GM19397 (cell line): ENCODE measurements at regions not wholly inside any gene's neighbourhood (a gene's known extent, or its start where the extent isn't known, plus 50 kb on each side); places are given as distances from the start of the nearest gene placed in this dataset.
"Not testable (repeated sequence)": the region's sequence is repeated elsewhere in the genome, so short reads cannot be mapped to it uniquely, and the experiment has no call there.

Experiments
- ATAC-seq: cut with Tn5 transposase; IDR thresholded peaks from one replicate; pipeline ENCODE4 v1.9.1; 2021; ENCODE audit warnings: mild to moderate bottlenecking, moderate library complexity; ENCODE audit not compliant: unreplicated experiment

DNA sequence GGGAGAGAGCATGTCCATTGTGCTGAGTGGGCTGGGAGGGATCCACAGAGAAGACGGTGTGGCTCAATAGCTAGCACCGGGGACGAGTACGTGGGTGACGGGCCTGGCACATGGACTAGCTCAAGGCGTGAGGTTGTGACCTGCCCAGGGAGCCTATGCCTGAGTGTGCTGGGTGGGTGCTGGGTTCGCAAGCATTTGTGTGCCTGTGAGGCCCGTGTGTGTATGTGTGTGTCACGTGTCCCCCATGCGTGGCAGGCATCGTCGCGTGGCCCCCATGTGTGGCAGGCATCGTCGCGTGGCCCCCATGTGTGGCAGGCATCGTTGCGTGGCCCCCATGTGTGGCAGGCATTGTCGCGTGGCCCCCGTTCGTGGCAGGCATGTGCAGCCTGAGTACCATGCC, 109.2 kb downstream of the TMEM121 start:
- ATAC-seq = no peak

DNA sequence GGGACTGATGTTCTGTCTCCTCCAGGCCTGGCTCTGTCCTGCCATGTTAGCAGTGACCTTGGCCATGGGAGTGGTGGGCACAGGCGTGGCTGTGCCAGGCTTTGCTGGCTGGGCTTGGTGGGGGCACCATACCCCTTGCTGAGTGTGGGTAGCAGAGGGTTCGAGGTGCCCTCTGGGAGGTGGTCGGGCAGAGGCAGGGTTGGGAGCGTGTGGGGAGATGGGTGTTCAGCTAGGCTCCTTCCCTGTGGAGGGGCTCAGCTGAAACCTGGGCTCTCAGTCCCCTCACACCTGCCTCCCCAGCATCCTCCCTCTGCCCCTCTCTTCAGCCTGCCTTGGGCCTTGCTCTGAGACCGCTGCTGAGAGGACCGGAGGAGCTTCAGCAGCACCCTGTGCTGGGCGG, 109.6 kb downstream of the TMEM121 start:
- ATAC-seq = not testable (repeated sequence)

DNA sequence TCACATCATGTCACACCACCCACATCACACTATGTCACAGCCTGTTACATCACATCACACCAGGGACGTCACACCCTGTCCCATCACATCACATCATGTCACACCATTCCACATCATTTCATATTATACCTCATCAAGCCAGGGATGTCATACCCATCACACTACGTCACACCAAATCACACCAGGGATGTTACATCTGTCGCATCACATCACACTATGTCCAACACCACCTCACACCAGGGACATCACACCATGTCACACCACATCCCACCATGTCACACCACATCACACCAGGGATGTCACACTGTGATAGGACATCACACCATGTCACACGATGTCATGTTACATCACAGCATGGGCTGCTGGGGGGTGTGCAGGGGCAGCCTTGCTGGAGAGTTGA, 110.6 kb downstream of the TMEM121 start:
- no peak for ATAC-seq

DNA sequence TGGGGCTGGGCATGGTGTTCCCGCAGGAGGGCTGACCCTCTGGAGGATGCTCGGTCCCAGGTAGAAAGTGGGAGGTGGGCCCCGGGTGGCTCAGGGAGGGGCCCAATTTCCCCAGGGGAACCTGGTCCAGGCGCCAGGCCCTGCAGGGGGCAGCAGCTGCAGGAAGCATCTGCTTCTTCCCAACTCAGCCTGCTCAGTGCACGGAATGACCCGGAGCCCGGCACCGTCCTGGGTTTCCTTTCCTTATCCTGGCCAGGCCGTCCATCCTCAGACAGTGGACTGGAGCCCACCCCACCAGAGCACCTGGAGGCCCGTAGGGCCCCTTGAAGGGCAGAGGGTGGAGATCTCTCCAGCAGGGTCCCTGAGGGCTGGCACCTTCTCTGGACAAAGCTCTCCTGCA, 111.0 kb downstream of the TMEM121 start:
- ATAC-seq = not testable (repeated sequence)

DNA sequence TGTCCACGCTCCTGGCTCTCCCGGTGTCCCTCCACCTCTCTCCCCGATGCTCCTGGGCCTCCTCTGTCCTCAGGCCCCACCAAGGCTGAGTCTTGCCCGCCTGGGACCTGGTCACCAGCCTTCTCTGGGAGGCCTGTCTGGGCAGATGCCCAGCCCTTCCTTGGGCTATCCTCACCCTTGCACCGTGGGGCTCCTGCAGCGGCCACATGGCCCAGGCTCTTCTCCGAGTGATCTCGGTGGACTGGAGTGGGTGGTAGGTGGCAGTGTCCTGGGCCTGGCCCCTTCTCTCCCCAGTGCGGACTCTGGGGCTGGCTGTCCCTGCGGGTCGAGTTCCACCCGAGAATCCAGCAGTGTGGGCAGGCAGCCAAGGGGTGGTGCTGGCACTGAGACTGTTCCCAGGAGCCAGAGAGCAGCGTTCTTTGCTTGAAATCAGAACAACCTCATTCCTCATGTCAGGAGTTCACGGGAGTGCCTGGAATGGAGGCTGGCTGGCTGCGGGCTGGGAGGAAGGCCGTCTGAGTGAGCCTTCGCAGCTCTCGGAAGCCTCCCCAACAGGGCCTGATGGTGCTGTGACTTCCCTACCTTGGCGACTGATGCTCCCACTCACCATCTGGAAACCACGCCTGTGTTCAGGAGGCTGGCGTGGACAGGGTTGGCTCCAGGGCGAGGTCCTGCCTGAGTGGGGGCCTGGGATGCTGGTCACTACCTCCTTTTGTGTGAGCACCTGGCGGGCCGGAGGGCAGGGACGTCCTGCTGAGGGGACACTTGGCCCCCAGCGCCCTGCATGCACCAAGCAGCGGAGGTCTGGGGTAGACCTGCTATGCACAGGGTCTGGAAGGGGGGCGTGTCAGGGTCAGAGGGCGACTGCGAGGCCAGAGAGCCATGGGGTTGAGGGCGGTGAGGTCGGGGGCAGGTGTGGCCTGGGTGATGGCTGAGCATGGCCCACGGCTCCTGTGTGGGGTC, 113.9 kb downstream of the TMEM121 start:
- not testable (repeated sequence) for ATAC-seq

DNA sequence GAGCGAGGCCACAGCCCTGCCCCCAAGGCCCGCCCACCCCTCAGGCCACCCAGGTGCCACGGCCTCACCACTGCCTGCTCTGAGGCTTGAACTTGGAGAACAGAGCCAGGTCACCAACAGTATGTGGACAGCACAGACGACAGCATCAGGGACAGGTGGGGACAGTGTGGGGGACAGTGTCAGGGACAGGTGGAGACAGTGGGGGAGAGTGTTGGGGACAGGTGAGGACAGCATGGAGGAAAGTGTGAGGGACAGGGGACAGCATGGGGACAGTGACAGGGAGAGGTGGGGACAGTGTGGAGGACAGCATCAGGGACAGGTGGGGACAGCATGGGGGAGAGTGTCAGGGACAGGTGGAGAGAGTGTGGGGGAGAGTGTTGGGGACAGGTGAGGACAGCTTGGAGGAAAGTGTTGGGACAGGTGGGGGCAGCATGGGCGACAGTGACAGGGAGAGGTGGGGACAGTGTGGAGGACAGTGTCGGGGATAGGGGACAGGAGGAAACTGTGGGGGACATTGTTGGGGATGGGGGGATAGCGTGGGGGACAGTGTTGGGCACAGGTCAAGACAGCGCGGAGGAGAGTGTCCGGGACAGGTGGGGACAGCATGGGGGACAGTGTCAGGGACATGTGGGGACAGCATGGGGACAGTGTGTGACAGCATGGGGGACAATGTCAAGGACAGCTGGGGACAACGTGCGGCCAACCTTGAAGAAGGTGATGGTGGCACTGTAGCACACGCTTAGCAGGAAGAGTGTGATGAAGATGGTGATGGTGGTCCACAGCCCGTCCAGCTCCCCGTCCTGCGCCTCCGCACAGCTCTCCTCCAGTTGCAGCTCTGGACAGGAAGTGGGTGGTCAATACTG, 114.9 kb downstream of the TMEM121 start:
- no peak for ATAC-seq

DNA sequence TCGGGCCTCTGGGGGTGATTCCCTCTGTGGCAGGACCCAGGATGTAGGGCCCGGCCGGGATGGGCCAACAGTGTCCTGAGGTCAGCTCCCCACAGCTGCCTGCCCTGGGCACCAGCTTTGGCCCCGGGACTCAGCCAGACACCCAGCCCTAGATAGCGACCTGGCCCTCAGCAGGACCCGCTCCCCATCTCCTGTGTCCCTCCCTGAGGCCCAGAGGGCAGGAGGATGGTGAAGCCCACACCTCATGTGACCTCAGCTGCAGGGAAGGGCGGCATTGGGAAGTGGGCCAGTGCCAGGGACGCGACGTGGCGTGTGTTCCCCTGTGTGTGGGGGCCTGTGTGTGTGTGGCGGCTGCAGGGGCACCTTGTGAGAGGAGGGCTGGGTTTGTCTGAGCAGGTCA, 115.6 kb downstream of the TMEM121 start:
- not testable (repeated sequence) for ATAC-seq

DNA sequence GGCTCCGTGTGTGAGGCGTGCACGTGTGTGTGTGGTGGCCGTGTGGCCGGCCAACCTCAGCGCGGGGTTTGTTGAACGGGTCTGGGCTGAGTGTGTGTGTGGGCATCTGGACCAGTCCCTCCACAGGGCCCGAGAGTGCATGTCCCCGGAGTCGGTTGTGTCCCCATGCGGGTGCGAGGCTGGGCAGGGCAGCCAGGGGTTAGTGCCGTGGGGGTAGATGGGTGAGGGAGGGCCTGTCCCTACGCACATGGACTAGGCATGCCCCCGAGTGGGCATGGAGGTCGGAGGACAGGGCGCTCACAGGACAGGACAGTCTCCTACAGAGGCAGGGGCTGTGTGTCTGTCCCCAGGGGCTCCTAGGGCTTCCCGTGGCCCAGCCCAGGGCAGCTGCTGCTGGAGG, 116.1 kb downstream of the TMEM121 start:
- ATAC-seq = not testable (repeated sequence)

DNA sequence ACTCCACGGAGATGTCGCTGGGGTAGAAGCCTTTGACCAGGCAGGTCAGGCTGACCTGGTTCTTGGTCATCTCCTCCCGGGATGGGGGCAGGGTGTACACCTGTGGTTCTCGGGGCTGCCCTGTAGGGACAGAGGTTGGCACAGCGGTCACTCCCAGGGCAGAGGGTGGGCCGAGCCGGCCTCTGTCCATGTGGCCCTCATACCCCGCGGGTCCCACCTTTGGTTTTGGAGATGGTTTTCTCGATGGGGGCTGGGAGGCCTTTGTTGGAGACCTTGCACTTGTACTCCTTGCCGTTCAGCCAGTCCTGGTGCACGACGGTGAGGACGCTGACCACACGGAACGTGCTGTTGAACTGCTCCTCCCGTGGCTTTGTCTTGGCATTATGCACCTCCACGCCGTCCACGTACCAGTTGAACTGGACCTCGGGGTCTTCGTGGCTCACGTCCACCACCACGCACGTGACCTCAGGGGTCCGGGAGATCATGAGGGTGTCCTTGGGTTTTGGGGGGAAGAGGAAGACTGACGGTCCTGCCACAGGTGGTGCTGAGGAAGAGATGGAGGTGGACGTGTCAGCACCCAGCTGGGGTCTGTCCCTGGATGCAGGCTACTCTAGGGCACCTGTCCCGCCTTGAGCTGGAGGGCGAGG, 117.1 kb downstream of the TMEM121 start:
- ATAC-seq = not testable (repeated sequence)

DNA sequence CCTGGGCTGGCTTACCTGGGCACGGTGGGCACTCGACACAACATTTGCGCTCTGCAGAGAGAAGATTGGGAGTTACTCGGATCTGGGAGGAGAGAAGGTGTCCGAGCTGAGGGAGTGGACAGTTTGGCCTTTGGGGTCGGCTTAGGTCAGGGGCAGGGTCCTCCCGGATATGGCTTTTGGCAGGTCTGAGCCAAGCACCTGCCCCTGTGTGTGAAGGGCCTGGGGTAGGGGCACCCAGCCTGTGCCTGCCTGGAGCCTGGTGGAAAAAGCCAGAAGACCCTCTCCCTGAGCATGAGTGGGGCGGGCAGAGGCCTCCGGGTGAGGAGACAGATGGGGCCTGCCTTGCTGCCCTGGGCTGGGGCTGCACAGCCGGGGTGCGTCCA, 117.7 kb downstream of the TMEM121 start:
- ATAC-seq = not testable (repeated sequence)

DNA sequence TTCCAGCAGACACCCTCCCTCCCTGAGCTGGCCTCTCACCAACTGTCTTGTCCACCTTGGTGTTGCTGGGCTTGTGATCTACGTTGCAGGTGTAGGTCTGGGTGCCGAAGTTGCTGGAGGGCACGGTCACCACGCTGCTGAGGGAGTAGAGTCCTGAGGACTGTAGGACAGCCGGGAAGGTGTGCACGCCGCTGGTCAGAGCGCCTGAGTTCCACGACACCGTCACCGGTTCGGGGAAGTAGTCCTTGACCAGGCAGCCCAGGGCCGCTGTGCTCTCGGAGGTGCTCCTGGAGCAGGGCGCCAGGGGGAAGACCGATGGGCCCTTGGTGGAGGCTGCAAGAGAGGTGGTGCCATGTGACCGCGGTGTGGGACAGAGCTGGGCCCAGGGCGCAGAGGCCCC, 118.1 kb downstream of the TMEM121 start:
- ATAC-seq = not testable (repeated sequence)

DNA sequence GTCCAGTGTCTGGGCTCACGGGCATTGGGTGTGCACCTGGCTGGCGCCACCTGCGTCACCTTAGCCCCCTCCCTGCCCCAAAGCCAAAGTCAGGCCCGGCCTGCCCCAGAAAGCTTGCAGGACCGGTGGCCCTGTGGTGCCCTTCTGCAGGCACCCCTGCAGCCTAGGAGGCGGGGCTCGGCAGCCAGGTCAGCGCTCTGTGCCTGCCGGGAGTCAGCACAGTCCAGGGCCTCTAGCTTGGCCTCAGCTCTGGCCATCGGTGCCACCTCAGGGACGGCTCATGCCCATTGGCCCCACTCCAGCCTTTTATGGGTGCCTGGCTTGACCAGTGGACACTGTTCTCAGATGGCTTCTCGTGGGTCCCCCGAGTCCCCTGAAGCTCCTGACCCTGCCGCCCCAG, 118.5 kb downstream of the TMEM121 start:
- not testable (repeated sequence) for ATAC-seq

DNA sequence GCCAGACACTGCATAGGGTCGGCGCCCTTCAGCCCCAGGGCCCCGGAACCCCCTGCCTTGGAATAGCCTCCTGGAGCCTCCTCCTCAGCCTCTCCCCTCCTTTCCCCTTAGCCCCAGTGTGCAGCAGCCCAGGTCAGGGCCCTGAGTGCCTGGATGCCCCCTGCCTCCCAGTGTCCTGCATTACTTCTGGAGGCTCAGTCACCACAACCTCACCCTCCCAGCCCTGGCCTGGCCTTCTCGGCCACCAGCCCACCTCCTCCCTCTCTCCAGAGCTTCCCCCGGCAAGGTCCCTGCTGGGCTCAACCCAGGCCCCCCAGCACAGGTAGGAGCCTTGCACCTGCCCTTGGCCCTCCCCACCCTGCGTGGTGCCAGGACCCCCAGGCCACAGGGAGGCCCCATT, 119.0 kb downstream of the TMEM121 start:
- not testable (repeated sequence) for ATAC-seq

DNA sequence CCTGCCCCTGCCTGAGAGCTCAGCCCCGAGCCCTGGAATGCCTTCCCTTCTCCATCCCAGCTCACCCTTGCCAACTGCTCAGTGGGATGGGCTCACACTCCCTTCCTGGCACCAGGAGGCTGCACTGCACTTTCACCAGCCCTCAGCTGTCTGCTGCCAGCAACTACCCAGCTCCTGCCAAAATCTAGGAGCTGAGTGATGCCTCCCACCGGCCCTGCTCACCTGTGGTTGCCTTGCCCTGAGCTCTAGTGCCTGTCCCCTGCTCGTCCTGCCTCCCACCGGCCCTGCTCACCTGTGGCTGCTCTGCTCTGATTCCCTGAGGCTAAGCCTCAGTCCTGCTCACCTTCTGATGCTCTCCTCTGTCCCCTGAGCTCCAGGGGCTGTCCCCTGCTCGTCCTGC, 119.8 kb downstream of the TMEM121 start:
- no peak for ATAC-seq

DNA sequence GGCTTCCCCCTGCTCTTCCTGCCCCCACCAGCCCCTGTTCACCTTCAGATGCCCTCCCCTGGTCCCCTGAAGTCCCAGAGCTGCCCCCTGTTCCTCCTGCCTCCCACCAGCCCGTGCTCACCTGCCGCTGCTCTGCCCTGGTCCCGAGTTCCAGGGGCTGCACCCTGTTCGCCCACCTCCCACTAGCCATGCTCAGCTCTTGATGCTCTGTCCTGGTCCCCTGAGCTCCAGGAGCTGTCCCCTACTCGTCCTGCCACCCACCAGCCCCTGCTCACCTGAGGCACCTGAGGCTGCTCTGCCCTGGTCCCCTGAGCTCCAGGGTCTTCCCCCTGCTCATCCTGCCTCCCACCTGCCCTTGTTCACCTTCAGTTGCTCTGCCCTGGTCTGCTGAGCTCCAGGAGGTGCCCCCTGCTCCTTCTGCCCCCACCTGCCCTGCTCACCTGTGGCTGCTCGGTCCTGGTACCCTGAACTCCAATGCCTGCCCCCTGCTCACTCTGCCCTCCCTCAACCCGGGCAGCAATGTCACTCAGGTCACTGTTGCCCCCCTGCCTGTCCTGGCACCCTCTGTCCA, 120.4 kb downstream of the TMEM121 start:
- ATAC-seq = not testable (repeated sequence)

DNA sequence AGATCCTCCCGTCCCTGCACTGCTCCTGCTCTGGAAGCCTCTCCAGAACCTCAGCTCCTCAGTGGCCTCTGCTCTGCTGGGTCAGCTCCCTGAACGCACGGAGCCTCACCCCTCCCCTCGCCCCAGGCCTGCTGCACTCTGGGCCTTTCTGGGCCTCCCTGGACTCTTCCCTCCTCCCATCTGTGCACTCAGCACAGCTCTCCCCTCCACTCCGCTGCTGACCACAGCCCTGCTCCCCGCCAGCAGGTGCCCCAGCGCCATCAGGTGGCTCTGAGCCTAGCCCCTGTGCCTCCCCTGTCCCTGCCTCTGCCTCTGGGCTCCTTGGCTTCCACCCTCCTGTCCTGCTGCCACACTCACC, 121.0 kb downstream of the TMEM121 start:
- ATAC-seq = not testable (repeated sequence)

DNA sequence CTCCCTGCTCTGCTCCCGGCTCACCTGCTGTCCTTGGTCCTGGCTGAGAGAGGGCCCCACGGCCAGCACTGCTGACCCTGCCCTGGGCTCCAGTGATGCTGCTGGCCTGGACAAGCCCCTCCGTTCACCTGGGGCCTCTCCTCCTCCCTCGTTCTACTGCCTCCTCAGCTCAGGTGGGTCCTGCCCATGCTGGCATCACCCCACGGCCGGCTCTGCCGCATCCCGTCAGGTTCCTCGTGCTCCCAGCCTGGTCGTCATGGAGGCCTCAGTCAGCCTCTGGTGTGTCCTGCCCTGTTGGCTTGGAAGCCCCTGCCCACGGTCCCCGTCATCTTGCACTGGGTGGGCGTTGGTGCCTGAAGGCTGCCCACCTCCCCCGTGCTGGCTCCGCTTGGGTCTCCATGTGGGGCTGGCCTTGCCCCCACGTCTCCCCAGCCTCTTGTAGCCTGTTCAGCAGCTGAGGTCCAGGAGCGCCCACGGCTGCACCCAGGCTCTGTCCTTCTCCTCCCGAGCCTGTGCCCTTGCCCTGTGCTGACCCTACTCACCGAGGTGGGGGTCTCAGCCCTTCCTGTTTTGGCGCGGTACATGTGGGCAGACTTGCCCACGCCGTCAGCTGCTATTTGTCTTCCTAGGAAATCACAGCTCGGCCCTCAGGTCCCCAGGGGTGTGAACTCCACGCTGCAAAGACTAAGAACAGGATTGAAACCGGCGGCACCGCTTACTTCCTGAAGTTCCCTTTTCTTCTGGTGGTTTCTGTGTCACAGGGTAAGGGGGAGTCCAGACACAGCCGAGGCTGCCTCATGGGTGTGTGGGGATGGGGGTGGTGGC, 121.6 kb downstream of the TMEM121 start:
- ATAC-seq = no peak

DNA sequence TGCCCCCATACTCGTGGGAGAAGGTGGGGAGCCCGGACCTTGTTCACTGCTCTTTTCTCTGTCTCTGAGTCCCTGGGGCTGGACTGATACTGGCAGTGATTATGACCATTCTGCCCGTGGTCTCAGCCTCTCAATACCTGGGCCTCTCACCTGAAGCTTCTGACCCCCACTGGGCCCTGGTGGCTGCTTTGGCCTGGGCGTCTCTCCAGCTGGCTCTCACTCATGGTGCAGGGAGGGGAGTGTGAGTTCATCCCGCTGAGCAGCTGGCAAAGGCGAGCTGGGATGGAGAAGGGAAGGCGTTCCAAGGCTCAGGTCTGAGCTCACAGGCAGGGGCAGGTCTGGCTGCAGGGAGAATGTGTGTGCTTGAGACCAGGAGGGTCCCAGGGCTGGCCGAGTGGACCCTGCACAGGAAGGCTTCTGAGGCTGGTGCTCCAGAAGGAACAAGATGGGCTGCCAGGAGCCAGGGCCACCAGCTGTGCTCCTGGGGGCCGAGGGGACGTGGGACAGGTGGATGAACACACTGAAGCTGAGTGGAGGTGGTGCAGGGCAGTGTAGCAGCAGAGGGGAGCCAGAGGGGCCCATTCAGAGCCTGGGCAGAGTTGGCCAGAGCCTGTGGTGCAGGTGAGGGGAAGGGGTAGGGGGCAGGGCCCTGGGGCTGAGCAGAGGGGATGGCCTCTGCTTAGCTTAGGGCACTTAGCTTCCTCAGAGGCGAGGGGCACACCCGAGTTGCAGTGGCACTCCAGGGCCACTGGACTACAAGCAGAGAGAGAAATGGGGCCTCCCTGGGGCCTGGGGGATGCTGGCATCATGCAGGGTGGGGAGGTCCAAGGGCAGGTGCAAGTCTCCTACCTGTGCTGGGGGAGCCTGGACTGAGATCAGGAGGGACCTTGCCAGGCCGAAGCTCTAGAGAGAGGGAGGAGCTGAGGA, 122.5 kb downstream of the TMEM121 start:
- ATAC-seq = not testable (repeated sequence)

DNA sequence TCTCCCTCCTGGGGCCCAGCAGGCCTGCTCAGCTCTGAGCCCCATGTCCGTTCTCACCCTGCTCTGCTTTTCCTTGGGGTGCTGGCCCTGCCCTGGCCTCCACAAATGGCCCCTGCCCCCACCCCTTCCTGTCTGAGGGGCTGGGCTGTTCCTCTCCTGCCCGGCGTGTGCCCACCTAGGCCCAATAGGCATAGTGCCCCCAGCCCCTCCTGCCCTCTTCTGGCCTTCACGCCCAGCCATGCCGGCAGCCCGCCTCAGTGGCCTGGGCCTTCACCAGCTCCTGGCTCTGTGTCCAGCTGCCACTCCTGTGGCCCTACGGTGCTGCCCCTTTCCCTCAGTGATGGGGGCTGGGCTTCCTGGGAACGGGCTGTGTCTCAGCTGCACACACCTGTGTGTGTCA, 125.9 kb downstream of the TMEM121 start:
- not testable (repeated sequence) for ATAC-seq
